B cell (primary cell): ENCODE measurements at regions not wholly inside any gene's neighbourhood (a gene's known extent, or its start where the extent isn't known, plus 50 kb on each side); places are given as distances from the start of the nearest gene placed in this dataset.

Experiments
- EZH2 ChIP-seq: IDR thresholded peaks from 2 replicates; pipeline ENCODE4 v1.6.1; 2012; ENCODE audit warnings: borderline replicate concordance, low read depth, mild to moderate bottlenecking, moderate library complexity, low read length; ENCODE audit not compliant: insufficient read depth, poor library complexity, severe bottlenecking
- TF ChIP-seq, protein P1 (sequence below): fragments of 200-600 bp; IDR thresholded peaks from one replicate; pipeline ENCODE4 v1.8.0; 2022; ENCODE audit warnings: antibody characterized with exemption, mild to moderate bottlenecking

DNA sequence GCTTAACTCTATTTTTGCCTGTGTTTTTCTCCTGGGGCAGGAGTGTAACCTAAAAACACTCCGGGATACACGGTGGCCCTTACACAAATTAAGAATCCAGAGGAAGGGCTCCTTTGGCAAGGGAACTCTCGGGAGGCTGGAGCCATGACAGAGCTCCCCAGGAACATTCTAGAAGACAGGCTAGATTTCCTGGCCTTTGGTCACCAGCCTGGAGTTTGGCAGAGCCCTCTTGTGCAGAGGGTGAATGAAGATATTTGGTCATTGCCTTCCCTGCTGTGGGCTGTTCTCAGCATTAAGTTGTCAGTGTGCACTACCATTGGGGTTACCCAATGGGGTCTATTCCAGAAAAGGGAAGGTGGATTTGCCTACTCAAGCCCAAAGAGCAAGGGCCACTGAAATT is 53.8 kb upstream of the LNX1 start:
- TF ChIP-seq, protein P1, sequence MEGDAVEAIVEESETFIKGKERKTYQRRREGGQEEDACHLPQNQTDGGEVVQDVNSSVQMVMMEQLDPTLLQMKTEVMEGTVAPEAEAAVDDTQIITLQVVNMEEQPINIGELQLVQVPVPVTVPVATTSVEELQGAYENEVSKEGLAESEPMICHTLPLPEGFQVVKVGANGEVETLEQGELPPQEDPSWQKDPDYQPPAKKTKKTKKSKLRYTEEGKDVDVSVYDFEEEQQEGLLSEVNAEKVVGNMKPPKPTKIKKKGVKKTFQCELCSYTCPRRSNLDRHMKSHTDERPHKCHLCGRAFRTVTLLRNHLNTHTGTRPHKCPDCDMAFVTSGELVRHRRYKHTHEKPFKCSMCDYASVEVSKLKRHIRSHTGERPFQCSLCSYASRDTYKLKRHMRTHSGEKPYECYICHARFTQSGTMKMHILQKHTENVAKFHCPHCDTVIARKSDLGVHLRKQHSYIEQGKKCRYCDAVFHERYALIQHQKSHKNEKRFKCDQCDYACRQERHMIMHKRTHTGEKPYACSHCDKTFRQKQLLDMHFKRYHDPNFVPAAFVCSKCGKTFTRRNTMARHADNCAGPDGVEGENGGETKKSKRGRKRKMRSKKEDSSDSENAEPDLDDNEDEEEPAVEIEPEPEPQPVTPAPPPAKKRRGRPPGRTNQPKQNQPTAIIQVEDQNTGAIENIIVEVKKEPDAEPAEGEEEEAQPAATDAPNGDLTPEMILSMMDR: no peak
- TF ChIP-seq EZH2: no peak
